Right lobe of liver (tissue), 6 donors: ENCODE measurements at regions not wholly inside any gene's neighbourhood (a gene's known extent, or its start where the extent isn't known, plus 50 kb on each side); places are given as distances from the start of the nearest gene placed in this dataset.

ENCODE experiments used
- ATAC-seq, 4 donors: fragments of 200-7000 bp; cut with Tn5 transposase; one replicate each; pipeline ENCODE4 v1.9.1; 2020; ENCODE audit warnings: mild to moderate bottlenecking in 4 of 4, moderate library complexity in 4 of 4
- DNase-seq, 3 donors: peaks; one replicate each; pipeline ENCODE4 v3.0.0-alpha.2; 2020
- H3K27ac ChIP-seq, 3 donors: fragments of 200-600 bp; one replicate each; pipeline ENCODE4 v1.8.0; 2022
- H3K27me3 ChIP-seq, 2 donors: fragments of 200-600 bp; one replicate each; pipeline ENCODE4 v1.8.0; 2022
- H3K36me3 ChIP-seq, 4 donors: fragments of 200-600 bp; sonication (generic) in 1 of 4; one replicate each; pipeline versions ENCODE4 v1.5.1 to v1.8.0; 2017 to 2022; ENCODE audit warnings: control low read depth in 1 of 4
- H3K4me1 ChIP-seq, 4 donors: fragments of 200-600 bp; sonication (generic) in 1 of 4; one replicate each; pipeline versions ENCODE4 v1.5.1 to v1.8.0; 2017 to 2022; ENCODE audit warnings: control low read depth in 1 of 4
- H3K4me3 ChIP-seq, 3 donors: fragments of 200-600 bp; one replicate each; pipeline ENCODE4 v1.8.0; 2022
- H3K9me3 ChIP-seq, 4 donors: fragments of 200-600 bp; sonication (generic) in 1 of 4; one replicate each; pipeline versions ENCODE4 v1.5.1 to v1.8.0; 2017 to 2022; ENCODE audit warnings: control low read depth in 1 of 4
- POLR2A ChIP-seq: fragments of 450-650 bp; IDR thresholded peaks from one replicate; pipeline ENCODE4 v1.6.1; 2017; ENCODE audit warnings: antibody characterized with exemption, mild to moderate bottlenecking
- WGBS: methylation state at CpG from one replicate; pipeline ENCODE4 v1.1.6; 2018; ENCODE audit warnings: low coverage, low lambda C conversion rate; ENCODE audit not compliant: insufficient coverage; ENCODE audit errors: missing lambda C conversion rate; 5-methylcytosine and 5-hydroxymethylcytosine counted together
- intact Hi-C, 2 donors: fragments of 100-400 bp; cut with DNase I; formaldehyde crosslinking; loops; one replicate each; pipeline versions ENCODE4 v1.11.2 to v1.14.1; 2022
- TF ChIP-seq, protein P1 (sequence below), 4 donors: fragments of 200-600 bp in 3 of 4; fragments of 450-650 bp in 1 of 4; IDR thresholded peaks; one replicate each; pipeline versions ENCODE4 v1.5.1 to v1.8.0; 2016 to 2022; ENCODE audit warnings: antibody characterized with exemption in 4 of 4, mild to moderate bottlenecking in 2 of 4
- donor health status: DM: no; HTN: yes; CAD: no.
- donor health status: DM: no; HTN: no; CAD: no.
- donor health status: DM: no; HTN: no; CAD: no.
- donor health status: DM: no; HTN: yes; CAD: no.
- donor health status: DM: no; HTN: yes; CAD: no.

DNA sequence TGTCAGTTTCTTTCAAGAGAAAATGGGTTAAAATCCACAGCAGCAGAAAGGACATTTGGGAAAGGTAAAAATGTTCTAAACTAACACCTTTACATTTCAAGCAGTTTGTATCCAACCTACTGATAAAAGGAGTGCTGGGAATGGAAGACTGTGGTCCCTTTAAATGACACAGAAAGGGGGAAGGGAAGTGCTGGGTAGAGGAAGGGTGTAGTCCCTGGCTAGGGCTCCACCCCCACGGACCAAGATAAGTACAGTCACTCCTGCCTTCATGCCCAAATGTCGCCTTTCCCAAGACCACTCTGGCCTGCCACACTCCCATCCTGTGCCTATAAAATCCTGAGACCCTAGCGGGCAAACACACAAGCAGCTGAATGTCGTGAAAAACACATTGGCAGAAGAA is 350.9 kb upstream of the POU1F1 start:
- H3K4me3 ChIP-seq = no peak overlapping the region
- H3K4me1 ChIP-seq = no peaks in the 10 kb centered on the region
- 43% methylated on average over 3 of the region's 4 CpGs for WGBS
- ATAC-seq (no peak), DNase-seq (no peak)
- no peak overlapping the region for H3K27ac ChIP-seq
- H3K36me3 ChIP-seq = no peaks in the 10 kb centered on the region
- TF ChIP-seq POLR2A = no peak
- TF ChIP-seq, protein P1, sequence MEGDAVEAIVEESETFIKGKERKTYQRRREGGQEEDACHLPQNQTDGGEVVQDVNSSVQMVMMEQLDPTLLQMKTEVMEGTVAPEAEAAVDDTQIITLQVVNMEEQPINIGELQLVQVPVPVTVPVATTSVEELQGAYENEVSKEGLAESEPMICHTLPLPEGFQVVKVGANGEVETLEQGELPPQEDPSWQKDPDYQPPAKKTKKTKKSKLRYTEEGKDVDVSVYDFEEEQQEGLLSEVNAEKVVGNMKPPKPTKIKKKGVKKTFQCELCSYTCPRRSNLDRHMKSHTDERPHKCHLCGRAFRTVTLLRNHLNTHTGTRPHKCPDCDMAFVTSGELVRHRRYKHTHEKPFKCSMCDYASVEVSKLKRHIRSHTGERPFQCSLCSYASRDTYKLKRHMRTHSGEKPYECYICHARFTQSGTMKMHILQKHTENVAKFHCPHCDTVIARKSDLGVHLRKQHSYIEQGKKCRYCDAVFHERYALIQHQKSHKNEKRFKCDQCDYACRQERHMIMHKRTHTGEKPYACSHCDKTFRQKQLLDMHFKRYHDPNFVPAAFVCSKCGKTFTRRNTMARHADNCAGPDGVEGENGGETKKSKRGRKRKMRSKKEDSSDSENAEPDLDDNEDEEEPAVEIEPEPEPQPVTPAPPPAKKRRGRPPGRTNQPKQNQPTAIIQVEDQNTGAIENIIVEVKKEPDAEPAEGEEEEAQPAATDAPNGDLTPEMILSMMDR (IDR thresholded peaks at IDR 0.05) = no peak
- no peaks in the 10 kb centered on the region for H3K27me3 ChIP-seq
- intact Hi-C loops = no loop called here
- H3K9me3 ChIP-seq = no peaks in the 10 kb centered on the region

DNA sequence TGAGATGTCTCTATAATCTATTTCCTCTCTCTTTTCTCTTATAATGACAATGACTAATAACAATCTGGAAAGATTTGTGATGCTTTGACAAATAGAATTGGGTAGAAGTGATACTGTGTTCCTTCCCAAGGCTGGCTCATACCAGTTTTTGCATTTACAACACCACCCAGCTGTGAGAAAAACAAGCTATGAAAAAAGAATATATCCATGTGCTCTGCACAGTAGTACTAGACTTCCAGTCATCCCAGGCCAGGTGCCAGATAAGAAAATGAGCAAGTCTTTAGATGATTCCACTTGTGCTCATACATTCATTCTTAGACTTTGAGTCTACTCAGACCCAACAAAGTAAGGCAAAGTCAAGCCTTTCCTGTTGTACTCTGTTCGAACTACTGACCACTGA is 350.2 kb upstream of the POU1F1 start:
- intact Hi-C loops = no loop called here
- H3K27ac ChIP-seq = no peak overlapping the region
- TF ChIP-seq, protein P1 (IDR thresholded peaks at IDR 0.05) = no peak
- no peak for DNase-seq
- no peaks in the 10 kb centered on the region for H3K4me1 ChIP-seq
- ATAC-seq = no peak
- 50% methylated on average over 1 of the region's 1 CpG for WGBS
- no peaks in the 10 kb centered on the region for H3K9me3 ChIP-seq
- no peaks in the 10 kb centered on the region for H3K27me3 ChIP-seq
- no peaks in the 10 kb centered on the region for H3K36me3 ChIP-seq
- H3K4me3 ChIP-seq = no peak overlapping the region

DNA sequence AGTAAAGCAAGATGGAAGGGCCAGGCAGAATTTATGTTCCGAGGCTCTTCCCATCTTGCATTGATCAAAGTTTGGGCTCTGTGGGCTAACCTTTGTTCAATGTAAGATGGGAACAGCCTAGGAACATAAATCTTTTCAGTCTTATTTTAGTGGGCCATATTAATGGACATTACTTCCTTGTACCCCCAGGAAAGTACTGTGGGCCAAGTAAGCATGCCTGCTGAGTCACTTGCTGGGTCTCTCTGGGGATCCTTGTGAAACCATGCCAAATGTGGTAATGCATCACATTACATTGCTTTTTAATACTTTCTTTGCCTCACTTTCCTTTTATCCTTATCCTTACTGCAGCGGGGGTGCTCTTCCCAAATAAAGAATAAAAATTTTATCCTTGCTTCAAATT is 349.5 kb upstream of the POU1F1 start:
- no peaks in the 10 kb centered on the region for H3K27me3 ChIP-seq
- no peaks in the 10 kb centered on the region for H3K36me3 ChIP-seq
- TF ChIP-seq, protein P1 (IDR thresholded peaks at IDR 0.05) = no peak
- no peak for TF ChIP-seq POLR2A
- no peak overlapping the region for H3K4me3 ChIP-seq
- no peaks in the 10 kb centered on the region for H3K4me1 ChIP-seq
- DNase-seq (no peak), ATAC-seq (no peak)
- H3K9me3 ChIP-seq = no peaks in the 10 kb centered on the region
- WGBS = 57% methylated on average over 2 of the region's 2 CpGs
- no peak overlapping the region for H3K27ac ChIP-seq
- intact Hi-C loops = no loop called here

DNA sequence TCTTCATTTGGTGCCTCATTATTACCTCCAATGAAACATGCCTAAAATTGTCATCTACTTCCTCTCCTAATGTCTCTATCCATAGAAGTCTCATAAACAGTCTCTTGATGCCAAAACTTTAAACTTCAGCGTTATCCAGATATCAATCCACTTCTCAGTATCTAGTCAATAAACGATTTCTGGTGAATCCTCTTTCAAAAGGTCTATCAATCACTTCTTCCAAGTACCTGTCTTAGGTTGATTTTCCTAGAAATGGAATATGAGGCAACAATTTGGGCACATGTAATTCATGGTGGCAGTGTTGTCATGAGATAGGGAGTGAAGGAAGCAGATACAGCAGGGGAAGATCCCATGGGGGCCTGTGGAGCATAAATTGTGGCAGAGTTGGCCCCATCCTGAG is 348.5 kb upstream of the POU1F1 start:
- Histone ChIP-seq H3K4me1 (no peaks in the 10 kb centered on the region), H3K4me3 (no peak overlapping the region), H3K27ac (no peak overlapping the region), H3K36me3 (no peaks in the 10 kb centered on the region), H3K9me3 (no peaks in the 10 kb centered on the region), H3K27me3 (no peaks in the 10 kb centered on the region)
- intact Hi-C loops = no loop called here
- 20% methylated on average over 2 of the region's 2 CpGs for WGBS
- no peak for TF ChIP-seq POLR2A
- TF ChIP-seq, protein P1 (IDR thresholded peaks at IDR 0.05) = no peak
- DNase-seq (no peak), ATAC-seq (no peak)

DNA sequence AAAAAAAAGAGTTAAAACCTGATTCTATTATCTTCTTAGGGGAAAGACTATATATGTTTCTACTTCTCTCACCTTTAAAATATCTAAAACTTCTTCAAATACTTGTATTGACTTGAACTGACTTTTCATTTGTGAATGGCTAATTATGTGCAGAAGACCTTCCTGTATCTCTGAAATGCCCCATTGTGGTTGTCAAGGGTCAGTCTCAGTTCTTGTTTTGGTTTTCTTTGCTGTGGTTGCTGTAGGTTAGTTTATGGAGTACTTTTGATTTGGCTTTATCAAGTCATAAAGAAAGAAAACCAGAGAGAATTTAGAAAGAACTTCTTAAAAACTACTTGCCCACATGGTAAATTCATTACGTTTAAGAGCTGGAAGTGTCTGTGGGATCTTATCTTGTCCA is 345.3 kb upstream of the POU1F1 start:
- no peak overlapping the region for H3K4me3 ChIP-seq
- no peaks in the 10 kb centered on the region for H3K4me1 ChIP-seq
- intact Hi-C loops = no loop called here
- 27% methylated on average over 1 of the region's 1 CpG for WGBS
- no peak for ATAC-seq
- no peak for DNase-seq
- no peaks in the 10 kb centered on the region for H3K9me3 ChIP-seq
- H3K27me3 ChIP-seq = no peaks in the 10 kb centered on the region
- H3K27ac ChIP-seq = no peak overlapping the region
- no peaks in the 10 kb centered on the region for H3K36me3 ChIP-seq
- no peak for TF ChIP-seq POLR2A
- TF ChIP-seq, protein P1 (IDR thresholded peaks at IDR 0.05) = no peak
